Thyroid gland (tissue), 4 donors: ENCODE measurements at regions not wholly inside any gene's neighbourhood (a gene's known extent, or its start where the extent isn't known, plus 50 kb on each side); places are given as distances from the start of the nearest gene placed in this dataset.

Source experiments
- DNase-seq, 2 donors: peaks; one replicate each; pipeline ENCODE4 v3.0.0-alpha.2; 2019
- H3K27ac ChIP-seq, 3 donors: fragments of 200-600 bp; sonication (generic); 1 replicate in 2 of 3; 2 replicates in 1 of 3; pipeline ENCODE4 v1.5.1; 2016 to 2019; ENCODE audit warnings: mild to moderate bottlenecking in 1 of 3, moderate library complexity in 1 of 3
- H3K27me3 ChIP-seq: fragments of 200-600 bp; sonication (generic); one replicate; pipeline ENCODE4 v1.5.1; 2019
- H3K36me3 ChIP-seq, 2 donors: fragments of 200-600 bp; sonication (generic); one replicate each; pipeline ENCODE4 v1.5.1; 2016 to 2019
- H3K4me1 ChIP-seq, 2 donors: fragments of 200-600 bp; sonication (generic); one replicate each; pipeline ENCODE4 v1.5.1; 2017 to 2019
- H3K4me3 ChIP-seq, 3 donors: fragments of 200-600 bp; sonication (generic); replicated peaks in 1 of 3; 1 replicate in 2 of 3; 2 replicates in 1 of 3; pipeline ENCODE4 v1.5.1; 2016; ENCODE audit warnings: mild to moderate bottlenecking in 1 of 3
- H3K9me3 ChIP-seq: fragments of 200-600 bp; sonication (generic); one replicate; pipeline ENCODE4 v1.5.1; 2017
- CTCF ChIP-seq, 6 experiments: fragments of 200-600 bp in 3 of 6; fragments of 450-650 bp in 3 of 6; sonication (generic) in 3 of 6; IDR thresholded peaks; one replicate each; pipeline ENCODE4 v1.5.1; 2016 to 2019; ENCODE audit warnings: antibody characterized with exemption in 6 of 6, mild to moderate bottlenecking in 2 of 6, inconsistent platforms in 1 of 6, moderate library complexity in 1 of 6
- POLR2A ChIP-seq, 2 donors: fragments of 450-650 bp; IDR thresholded peaks; one replicate each; pipeline ENCODE4 v1.6.1; 2017; ENCODE audit warnings: antibody characterized with exemption in 2 of 2, mild to moderate bottlenecking in 2 of 2, moderate library complexity in 1 of 2
- WGBS, 2 donors: methylation state at CpG; one replicate each; pipeline ENCODE4 v1.1.5; 2017; 5-methylcytosine and 5-hydroxymethylcytosine counted together
- intact Hi-C: fragments of 100-400 bp; cut with DNase I; formaldehyde crosslinking; loops from one replicate; pipeline ENCODE4 v1.15.1; 2023

GRCh38 chr4:22869235-22869634 is 176.5 kb downstream of the GBA3 start:
- Histone ChIP-seq H3K36me3 (no peaks in the 10 kb centered on the region), H3K4me1 (peaks cover 0 to 8% of the 10 kb centered on the region in 2 donors), H3K27me3 (no peaks in the 10 kb centered on the region), H3K4me3 (no peak overlapping the region), H3K9me3 (no peaks in the 10 kb centered on the region), H3K27ac (no peak overlapping the region)
- intact Hi-C loops, result no loop called here
- WGBS, 2 donors, result 43 to 53% methylated on average over 3 of the region's 3 CpGs
- DNase-seq, result no peak
- peak in 1 of 6 experiments; percentile 16 for TF ChIP-seq CTCF (IDR thresholded peaks at IDR 0.05)
- TF ChIP-seq POLR2A (IDR thresholded peaks at IDR 0.05), result no peak
